Urinary bladder (tissue), 3 donors: ENCODE measurements at regions not wholly inside any gene's neighbourhood (a gene's known extent, or its start where the extent isn't known, plus 50 kb on each side); places are given as distances from the start of the nearest gene placed in this dataset.

Source experiments
- DNase-seq: peaks from one replicate; pipeline ENCODE4 v3.0.0-alpha.2; 2015; ENCODE audit errors: extremely low spot score
- H3K27ac ChIP-seq: one replicate; pipeline ENCODE4 v1.5.1; 2013; ENCODE audit warnings: low read depth, mild to moderate bottlenecking, moderate library complexity
- H3K36me3 ChIP-seq: one replicate; pipeline ENCODE4 v1.6.1; 2013; ENCODE audit warnings: mild to moderate bottlenecking, moderate library complexity; ENCODE audit not compliant: insufficient read depth
- H3K4me1 ChIP-seq: one replicate; pipeline ENCODE4 v1.6.1; 2013; ENCODE audit warnings: mild to moderate bottlenecking, moderate library complexity; ENCODE audit not compliant: insufficient read depth
- H3K4me3 ChIP-seq: one replicate; pipeline ENCODE4 v1.5.1; 2013; ENCODE audit warnings: low read depth, low read length
- WGBS: extraction: QIAGEN DNeasy Blood & Tissue Kit; methylation state at CpG from one replicate; pipeline ENCODE4 v1.1.7; 2013; 5-methylcytosine and 5-hydroxymethylcytosine counted together
- donor health status: healthy with polysubstance abuse.
- donor health status: healthy.

DNA sequence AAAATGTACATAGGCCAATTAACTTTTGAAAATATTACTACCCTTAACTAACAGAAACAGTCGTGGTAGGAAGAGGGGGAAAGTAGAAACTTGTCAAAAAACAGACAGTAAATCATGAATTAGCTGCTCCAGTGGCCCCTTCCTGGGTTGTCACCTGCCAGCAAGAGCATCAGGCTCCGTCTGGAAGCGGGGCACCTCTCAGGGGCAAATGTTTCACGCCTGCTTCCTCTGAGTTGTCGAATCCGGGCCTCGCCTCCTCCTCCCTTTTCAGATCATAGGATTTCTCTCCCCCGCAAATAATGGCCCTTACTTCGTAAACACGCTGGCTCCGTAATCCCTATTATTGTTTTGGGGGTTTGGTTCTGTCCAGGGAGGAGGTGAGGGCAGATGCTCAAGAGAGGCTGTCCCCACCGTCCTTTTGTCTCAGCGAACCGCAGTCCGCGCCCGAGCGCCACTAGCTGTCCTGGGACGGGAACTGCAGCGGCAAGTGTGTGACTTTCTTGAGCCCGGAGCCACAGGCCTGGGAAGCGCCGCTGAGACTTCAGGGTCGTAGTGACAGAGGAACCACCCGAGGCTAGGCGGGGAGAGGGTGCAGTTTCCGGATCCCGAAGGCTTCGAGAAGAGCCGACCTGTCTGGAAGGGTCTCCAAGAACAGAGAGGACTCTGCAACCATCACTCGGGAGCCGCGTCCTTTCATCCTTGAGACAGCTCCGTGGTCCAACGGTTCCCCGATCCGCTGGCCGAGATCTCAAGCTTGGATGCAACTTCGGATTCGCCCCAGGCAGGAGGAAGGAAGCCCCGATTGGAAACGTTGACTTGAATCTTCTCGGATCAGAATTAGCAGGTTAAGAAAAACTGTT lies 214.5 kb upstream of the ZNF184 start:
- Histone ChIP-seq H3K4me3 (peak overlapping the region; percentile 25), H3K4me1 (no peaks in the 10 kb centered on the region), H3K36me3 (no peaks in the 10 kb centered on the region), H3K27ac (no peak overlapping the region)
- 1% methylated on average over 43 of the region's 43 CpGs for WGBS
- DNase-seq: peak; percentile 60

DNA sequence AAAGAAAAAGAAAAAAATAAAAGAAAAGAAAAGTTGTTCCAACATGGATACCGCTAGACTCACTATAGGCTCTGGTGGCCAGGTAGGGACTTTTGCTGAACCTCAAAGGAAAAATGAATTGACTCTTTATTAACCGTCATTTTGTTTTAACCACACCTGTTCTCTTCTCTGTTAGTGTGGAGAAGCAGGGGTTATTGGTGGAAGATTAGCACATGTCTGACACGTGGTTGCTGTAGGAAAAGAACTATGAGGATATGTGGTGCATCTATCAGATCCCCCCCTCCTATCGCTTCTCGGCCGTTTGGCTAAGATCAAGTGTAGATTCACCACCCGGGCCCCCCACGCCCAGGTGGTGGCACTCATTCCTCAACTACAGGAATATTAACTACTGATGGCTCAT lies 212.4 kb upstream of the ZNF184 start:
- no peak for DNase-seq
- no peaks in the 10 kb centered on the region for H3K4me1 ChIP-seq
- no peaks in the 10 kb centered on the region for H3K36me3 ChIP-seq
- no peak overlapping the region for H3K4me3 ChIP-seq
- WGBS: 68% methylated on average over 8 of the region's 8 CpGs
- H3K27ac ChIP-seq: no peak overlapping the region

DNA sequence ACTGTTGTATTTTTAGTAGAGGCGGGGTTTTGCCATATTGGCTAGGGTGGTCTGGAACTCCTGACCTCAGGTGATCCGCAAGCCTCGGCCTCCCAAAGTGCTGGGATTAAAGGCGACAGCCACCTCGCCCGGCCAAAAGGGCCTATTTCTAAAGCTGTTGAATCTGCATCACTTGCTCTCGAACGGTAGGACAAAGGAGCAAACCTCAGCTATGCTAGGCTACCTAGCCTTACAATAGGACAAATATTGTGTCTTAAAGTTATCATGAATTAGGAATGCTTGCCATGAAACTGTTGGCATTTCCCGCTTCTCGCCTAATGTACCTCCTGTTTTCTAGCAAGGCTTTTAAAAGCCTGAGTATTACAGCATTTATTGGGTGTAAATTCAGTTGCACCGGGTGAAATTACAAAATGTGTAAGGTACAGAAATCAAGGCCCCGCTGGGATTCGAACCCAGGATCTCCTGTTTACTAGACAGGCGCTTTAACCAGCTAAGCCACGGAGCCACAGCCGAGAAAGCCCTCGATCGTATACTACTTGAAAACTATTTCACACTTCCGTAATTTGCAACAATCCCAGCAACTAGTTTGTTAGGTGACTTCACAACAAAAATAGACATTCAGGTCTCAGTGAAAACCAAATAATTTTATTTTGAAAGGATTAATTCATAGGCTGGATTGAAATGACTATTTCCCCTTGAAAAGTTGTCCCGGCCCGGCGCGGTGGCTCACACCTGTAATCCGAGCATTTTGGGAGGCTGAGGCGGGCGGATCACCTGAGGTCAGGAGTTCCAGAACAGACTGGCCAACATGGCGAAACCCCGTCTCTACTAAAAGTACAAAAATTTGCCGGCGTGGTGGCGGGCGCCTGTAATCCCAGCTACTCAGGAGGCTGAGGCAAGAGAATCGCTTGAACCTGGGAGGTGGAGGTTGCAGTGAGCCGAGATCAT lies 211.6 kb upstream of the ZNF184 start:
- H3K4me3 ChIP-seq: no peak overlapping the region
- no peak overlapping the region for H3K27ac ChIP-seq
- no peak for DNase-seq
- H3K4me1 ChIP-seq: no peaks in the 10 kb centered on the region
- WGBS: 37% methylated on average over 34 of the region's 34 CpGs
- no peaks in the 10 kb centered on the region for H3K36me3 ChIP-seq

DNA sequence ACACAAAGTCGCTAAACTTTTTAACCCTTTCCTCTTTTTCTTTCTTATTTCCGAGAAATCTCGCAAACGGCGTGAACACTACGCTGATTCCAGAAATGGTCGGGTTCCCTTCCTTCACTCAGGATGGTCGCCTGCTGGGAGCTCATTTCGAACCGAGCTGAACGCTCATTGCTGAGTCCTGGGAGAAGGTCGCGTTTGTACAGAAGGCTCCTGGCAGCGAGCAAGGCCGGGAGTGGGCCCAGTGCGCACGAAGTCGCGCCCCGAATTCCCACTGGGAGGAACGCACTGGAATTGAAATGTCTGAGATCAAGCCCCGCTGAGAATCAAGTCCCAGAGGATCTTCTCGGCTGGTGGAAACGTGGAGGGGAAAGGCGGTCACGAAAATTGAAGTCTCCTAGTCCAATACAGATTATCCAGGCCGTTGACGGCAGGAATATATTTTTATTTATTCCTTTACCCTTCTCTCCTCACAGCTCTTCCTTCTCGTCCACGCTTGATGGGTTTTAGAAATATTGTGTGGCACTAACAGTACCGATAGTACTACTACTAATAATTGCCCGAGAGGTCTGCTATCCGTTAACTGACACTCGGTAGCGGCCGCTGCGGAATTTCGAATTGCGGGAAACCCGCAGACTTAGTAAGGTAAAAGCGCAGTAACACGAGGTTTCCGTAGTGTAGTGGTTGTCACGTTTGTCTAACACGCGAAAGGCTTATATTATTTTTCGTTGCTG lies 207.2 kb upstream of the ZNF184 start:
- Histone ChIP-seq H3K27ac (no peak overlapping the region), H3K4me1 (no peaks in the 10 kb centered on the region), H3K36me3 (no peaks in the 10 kb centered on the region), H3K4me3 (no peak overlapping the region)
- DNase-seq: no peak
- 7% methylated on average over 47 of the region's 47 CpGs for whole genome bisulfite sequencing

DNA sequence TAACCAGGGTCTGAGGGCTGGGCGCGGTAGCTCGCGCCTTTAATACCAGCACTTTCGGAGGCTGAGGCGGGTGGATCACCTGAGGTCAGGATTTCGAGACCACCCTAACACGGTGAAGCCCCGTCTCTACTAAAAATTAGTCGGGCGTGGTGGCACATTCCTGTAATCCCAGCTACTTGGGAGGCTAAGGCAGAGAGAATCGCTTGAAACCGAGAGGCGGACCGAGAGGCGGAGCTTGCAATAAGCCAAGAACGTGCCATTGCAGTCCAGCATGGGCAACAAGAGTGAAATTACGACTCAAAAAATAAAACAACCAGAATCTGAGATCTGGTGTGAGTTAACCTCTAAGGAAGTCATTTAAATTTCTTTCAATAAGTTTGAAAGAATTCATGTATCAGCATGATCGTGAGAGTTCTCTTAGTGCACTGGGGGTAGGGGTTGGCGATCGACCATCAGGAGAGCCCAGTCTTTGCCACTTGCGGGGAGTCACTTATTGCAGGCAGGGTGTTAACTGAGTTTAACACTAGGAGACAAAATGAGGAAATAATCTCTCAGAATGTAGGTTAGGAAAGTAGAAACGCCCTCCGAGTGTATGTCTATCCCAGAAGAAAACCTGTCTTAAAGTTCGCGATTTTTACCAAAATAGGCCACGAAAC lies 206.5 kb upstream of the ZNF184 start:
- 7% methylated on average over 27 of the region's 27 CpGs for WGBS
- no peaks in the 10 kb centered on the region for H3K36me3 ChIP-seq
- H3K27ac ChIP-seq: no peak overlapping the region
- no peaks in the 10 kb centered on the region for H3K4me1 ChIP-seq
- no peak for DNase-seq
- H3K4me3 ChIP-seq: no peak overlapping the region

DNA sequence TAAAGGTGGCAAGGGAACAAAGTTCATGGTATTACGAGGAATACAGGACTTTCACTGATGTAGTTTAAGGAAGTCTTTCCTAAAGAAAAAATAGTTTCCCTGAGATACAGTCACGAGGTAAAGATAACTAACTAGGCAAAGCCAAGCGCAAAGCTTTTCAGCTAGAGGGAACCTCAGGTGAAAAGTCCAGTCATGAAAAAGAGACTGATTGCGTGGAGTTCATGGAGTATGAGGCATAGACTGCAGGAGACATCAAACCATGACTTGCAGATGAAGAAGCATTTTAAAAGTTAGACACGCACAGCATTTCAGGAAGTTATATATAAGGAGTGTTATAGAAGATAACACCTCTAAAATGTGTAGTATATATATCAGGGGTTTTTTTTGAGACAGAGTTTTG lies 205.6 kb upstream of the ZNF184 start:
- H3K4me1 ChIP-seq: no peaks in the 10 kb centered on the region
- no peak overlapping the region for H3K27ac ChIP-seq
- no peak for DNase-seq
- 52% methylated on average over 5 of the region's 5 CpGs for WGBS
- no peaks in the 10 kb centered on the region for H3K36me3 ChIP-seq
- H3K4me3 ChIP-seq: no peak overlapping the region

DNA sequence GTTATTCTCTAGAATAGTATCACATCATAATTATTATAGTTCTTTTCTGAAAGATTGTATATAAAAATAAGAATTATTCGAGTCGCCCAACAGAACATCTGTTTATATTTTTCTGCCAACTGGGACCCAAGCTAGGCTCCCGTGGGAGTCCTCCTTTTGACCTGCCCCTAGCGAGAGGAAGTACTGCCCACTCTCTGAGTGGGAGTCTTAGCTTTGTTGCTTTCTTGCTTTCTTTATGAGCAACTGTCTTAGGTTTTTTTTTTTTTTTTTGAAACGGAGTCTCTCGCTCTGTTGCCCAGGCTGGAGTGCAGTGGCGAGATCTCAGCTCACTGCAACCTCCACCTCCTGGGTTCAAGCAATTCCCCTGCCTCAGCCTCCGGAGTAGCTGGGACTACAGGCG lies 202.0 kb upstream of the ZNF184 start:
- WGBS: 64% methylated on average over 9 of the region's 9 CpGs
- Histone ChIP-seq H3K4me1 (no peaks in the 10 kb centered on the region), H3K4me3 (no peak overlapping the region), H3K27ac (no peak overlapping the region), H3K36me3 (no peaks in the 10 kb centered on the region)
- no peak for DNase-seq

DNA sequence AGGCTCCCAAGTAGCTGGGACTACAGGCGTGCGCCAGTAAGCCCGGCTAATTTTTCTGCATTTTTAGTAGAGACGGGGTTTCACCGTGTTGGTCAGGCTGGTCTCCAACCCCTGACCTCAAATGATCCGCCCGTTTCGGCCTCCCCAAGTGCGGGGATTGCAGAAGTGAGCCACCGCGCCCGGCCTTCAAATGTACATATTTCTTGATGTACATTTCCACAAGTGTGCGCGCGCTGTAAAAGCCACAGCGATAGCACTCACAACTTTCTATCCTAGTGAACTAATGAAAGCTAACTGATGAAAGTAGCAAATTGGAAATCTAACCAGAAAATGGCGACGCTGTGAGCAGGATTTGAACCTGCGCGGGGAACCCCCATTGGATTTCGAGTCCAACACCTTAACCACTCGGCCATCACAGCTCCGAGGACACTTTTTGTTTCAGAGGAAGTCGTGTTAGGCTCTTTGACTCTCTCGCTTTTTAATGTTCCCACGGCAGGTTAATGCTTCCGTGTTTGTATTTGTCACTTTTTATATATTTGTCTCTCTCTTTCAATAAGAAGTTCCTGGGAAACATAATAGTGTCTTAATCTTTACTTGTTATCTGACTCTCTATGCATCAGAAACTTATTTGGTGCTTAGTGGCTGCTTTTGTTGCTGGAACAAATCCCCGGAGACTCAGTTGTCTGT lies 199.4 kb upstream of the ZNF184 start:
- H3K4me1 ChIP-seq: no peaks in the 10 kb centered on the region
- DNase-seq: no peak
- 3% methylated on average over 28 of the region's 28 CpGs for WGBS
- no peak overlapping the region for H3K27ac ChIP-seq
- no peaks in the 10 kb centered on the region for H3K36me3 ChIP-seq
- no peak overlapping the region for H3K4me3 ChIP-seq

DNA sequence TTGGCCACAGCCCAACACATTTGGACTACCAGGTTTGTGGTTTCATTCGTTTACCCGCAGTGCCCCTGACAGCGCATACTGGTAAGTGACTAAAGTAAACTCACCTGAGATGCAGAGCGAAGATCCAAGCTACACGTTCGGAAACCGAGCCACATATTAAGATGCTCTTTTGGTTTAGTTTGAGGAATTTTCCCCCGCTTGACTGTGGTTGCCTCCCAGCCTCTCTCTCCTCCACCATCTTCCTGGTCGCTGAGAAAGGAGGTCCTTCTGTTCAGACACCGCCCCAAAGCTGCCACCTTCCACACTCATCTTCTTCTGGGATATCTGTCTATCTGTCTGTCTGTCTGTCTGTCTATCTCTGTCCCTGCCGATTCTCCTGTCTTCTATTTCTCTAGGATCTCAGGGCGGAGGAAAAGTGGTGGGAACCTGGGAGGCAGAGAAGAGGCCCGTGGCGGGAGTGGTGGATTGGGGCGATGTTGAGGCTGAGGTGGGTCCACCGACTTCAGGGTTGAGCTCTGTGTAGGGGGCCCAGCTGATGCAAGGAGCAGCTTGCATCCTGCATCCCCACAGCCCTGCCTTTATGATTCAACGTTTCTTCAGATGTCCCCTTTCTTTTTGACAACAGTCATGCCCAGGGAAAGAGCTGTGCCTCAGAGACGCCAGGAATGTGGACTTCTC lies 196.9 kb upstream of the ZNF184 start:
- H3K4me3 ChIP-seq: no peak overlapping the region
- H3K27ac ChIP-seq: no peak overlapping the region
- DNase-seq: no peak
- WGBS: 13% methylated on average over 18 of the region's 18 CpGs
- H3K36me3 ChIP-seq: no peaks in the 10 kb centered on the region
- H3K4me1 ChIP-seq: no peaks in the 10 kb centered on the region

DNA sequence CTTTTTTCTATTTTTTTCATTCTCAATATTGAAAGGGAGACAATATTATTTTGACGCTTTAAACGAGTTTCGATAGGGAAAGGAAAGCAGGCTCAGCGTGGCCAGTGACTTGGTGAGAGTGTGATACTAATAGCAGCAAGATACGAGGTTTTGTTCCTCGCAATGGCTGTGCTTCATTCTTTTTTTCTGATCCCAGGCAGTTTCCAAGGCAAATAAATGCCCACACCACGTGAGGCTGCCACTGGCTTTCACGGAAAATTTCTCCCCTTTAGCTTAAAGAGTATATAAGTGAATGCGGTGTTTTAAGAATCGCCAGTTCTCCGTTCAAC lies 196.4 kb upstream of the ZNF184 start:
- no peak overlapping the region for H3K4me3 ChIP-seq
- no peaks in the 10 kb centered on the region for H3K4me1 ChIP-seq
- DNase-seq: no peak
- no peak overlapping the region for H3K27ac ChIP-seq
- no peaks in the 10 kb centered on the region for H3K36me3 ChIP-seq
- 10% methylated on average over 11 of the region's 11 CpGs for WGBS

DNA sequence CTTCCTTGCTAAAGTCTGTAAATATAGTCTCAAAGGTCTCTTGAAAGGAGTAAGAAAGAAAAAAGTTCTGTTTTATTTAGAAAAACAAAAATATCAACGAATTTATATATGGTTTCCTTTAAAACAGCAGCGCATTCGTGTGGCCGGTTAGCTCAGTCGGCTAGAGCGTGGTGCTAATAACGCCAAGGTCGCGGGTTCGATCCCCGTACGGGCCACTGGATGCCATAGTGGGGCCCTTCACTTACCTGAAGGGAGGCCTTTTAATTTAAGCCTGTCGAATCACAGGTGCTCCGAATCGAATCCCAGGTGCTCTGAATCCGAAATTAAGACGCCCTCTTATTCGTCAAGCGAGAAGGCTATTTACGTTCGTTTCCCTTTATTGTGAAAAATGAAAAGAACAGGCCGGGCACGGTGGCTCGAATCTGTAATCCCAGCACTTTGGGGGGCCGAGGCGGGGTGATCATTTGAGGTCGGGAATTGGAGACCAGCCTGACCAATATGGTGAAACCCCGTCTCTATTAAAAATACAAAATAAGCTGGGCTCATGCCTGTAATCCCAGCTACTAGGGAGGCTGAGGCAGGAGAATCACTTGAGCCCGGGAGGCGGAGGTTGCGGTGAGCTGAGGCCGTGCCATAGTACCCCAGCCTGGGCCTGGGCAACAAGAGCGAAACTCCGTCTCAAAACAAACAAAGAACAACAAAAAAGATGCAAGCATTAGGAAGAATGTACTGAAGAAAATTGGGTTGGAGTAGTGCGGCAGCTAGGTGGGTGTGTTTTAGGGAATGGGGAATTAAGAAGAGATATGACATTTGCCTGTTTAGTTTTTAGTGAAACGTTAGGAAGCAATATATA lies 195.8 kb upstream of the ZNF184 start:
- Histone ChIP-seq H3K27ac (no peak overlapping the region), H3K36me3 (no peaks in the 10 kb centered on the region), H3K4me1 (no peaks in the 10 kb centered on the region), H3K4me3 (no peak overlapping the region)
- 6% methylated on average over 36 of the region's 36 CpGs for WGBS
- no peak for DNase-seq
